Frontal cortex (tissue), 3 donors: ENCODE measurements at regions not wholly inside any gene's neighbourhood (a gene's known extent, or its start where the extent isn't known, plus 50 kb on each side); places are given as distances from the start of the nearest gene placed in this dataset.
"Not testable (repeated sequence)": the region's sequence is repeated elsewhere in the genome, so short reads cannot be mapped to it uniquely, and the experiment has no call there.

Source experiments
- DNase-seq, 2 donors: peaks; one replicate each; pipeline ENCODE4 v3.0.0; 2012; ENCODE audit warnings: low spot score in 2 of 2
- FAIRE-seq: peaks from 2 replicates; lab custom pipeline; 2012; peaks lifted over from hg19 to GRCh38; lab: Jason Lieb, UNC
- donor health status: control.
- donor health status: control.
- donor health status: control.

DNA sequence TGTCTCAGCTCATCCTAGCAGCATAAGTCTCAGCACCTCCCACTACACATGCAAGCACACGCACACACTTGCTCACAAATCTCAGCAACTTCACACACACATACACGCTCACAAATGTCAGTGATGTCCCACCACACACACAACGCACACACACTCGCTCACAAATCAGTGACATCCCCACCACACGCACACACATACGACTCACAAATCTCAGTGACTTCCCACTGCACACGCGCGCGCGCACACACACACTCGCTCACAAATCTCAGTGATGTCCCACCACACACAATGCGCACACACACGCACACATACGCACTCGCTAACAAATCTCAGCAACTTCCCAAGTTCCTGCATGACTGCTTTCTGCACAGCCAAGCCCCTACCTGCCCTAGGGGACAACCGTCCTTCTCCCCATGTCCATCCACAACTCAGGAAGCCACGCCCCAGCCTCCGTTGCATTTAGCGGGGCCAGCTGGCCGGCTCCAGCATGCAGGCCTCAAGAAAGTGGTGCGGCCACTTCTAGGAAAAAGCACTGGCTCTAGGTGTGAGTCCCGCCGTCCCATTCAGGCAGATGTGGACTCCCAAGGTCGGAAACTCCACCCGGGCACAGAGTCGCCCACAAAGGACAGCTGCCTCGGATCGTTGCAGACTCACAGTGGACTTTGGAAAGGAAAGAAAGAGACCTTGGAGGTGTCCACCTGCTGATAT lies 180.1 kb upstream of the SALL3 start:
- FAIRE-seq = no peak
- DNase-seq = no peak

DNA sequence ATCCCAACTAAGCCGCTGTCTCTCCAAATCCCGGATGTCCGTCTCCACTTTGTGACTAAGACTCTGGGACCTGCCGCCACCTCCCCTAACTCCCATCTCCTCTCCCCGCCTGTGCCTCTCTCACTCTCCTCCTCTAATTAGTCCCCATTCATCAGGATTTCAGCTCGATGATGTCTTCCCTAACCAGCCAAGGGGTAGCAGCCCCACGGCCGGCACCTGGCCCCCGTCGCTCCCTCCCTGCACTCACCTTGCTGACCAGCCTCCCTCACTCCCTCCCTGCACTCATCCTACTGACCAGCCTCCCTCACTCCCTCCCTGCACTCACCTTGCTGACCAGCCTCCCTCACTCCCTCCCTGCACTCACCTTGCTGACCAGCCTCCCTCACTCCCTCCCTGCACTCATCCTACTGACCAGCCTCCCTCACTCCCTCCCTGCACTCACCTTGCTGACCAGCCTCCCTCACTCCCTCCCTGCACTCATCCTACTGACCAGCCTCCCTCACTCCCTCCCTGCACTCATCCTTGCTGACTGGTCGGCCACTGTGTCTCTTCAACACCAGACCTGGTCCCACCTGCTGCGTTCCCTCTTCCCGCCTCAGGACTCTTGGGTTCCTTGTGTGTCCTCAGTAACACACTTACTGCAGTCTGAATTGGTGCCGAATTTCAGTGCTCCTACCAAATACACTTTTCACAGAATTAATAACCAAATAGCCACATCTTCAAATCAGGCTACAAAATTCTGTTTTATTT lies 179.3 kb upstream of the SALL3 start:
- DNase-seq, FAIRE-seq: not testable (repeated sequence)

DNA sequence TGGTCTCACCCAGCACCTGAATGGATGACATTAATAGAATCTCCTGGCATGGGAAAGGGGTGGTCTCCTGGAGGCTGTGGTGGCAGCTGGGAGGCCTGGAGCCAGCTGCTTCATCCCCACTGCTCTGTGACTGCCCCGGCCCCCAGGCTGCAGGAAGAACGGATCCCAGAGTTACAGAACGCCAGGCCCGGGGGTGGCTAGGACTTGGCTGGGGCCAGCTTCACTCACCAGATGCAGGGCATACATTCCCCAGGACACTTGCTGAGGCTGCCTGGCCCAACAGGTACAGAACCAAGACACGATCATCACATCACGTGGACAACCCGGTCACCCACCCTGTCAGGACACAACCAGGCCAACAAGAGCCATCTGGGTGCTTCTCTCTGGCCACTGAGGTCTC lies 178.6 kb upstream of the SALL3 start:
- no peak for FAIRE-seq
- no peak for DNase-seq

DNA sequence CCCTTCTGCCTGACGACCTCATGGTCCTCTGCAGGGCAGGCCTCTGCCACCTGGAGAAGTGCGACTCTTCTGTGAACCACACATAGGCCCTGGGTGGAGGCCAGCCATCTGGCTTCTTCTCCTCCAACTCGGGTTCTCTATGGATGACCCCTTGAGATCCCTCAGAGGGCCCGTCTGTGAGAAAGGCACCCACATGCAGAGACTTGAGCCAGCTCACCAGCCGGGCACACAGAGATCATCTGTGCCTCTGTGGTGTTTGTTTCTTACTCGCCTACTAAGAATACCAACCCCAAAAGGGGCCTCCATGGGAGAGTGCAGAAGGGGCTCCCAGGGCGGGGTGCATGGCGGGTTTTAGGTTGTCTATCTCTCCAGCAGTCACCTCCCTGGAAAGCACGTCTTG lies 176.5 kb upstream of the SALL3 start:
- FAIRE-seq (no peak), DNase-seq (no peak)

DNA sequence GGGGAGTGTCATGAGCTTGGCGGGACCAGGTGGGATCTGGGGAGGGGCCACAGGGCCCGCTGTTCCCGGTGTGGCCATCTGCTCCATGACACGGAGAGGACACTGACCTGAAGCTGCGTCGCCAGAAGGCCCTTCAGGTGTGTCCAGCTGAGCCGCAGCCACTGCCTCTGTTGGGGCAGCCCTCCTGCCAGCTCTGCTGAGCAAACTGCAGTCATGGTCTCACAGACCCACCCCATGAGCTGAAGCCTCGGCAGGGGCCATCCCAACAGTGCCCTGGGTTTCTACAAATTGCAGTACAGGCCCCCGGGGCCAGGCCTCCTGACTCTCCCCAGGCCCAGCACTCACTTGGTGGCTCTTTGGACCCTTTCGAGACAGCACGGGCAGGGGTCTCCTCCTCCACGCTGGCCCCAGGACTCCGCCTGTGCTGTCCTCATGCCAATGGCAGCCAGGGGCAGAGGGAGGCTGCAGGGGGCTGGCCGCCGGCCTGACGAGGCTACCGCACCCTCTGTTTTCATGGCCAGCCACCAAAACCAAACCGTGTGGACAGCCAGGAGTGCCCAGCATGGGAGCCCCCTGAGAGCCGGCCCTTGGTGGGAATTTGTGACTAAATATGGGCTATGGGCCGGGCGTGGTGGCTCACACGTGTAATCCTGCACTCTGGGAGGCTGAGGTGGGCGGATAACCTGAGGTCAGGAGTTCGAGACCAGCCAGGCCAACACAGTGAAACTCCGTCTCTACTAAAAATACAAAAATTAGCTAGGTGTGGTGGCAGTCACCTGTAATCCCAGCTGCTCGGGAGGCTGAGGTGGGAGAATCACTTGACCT lies 175.2 kb upstream of the SALL3 start:
- no peak for FAIRE-seq
- no peak for DNase-seq

DNA sequence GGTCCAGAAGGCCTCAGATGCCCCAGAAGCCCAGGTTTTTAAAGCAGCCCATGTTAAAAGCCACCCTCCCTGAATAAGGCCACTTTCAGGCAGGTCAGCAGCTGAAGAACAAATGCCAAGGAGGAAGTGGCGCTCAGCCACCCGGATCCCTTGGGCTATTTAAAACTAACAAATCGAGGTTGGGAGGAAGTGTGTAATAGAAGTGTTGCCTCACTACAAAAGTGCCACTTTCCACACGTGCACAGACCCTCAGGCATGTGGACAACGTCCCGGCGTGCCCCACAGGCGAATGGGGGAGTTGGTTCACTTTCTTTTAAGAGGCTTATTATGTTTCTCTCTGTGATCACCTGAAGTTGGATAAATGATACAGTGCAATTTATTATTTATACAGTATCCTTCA lies 173.8 kb upstream of the SALL3 start:
- DNase-seq (no peak), FAIRE-seq (no peak)

DNA sequence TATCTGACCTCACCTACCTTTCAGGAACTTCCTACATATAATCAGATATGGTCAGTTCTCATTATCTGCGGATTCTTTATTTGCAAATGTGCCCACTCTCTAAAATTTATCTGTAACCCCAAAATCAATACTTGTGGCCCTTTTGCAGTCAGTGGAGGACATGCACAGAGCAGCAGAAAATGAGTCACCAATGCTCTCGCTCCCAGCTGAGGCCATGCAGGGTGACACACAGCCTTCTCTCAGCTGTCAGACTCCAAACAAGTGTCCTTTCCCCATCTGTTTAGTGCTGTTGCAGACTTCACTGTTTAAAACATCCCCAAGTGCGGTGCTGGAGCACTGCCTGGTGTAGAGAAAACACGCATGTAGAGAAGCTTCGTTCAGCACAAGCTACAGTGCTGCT lies 171.9 kb upstream of the SALL3 start:
- FAIRE-seq (no peak), DNase-seq (no peak)

DNA sequence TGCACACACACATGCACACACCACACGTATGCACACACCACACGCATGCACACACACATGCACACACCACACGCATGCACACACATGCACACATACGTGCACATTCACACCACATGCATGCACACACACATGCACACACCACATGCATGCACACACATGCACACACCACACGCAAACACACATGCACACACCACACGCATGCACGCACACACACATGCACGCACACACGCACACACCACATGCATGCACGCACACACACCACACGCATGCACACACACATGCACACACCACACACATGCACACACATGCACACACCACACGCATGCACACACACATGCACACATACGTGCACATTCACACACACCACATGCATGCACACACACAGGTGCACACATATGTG lies 169.8 kb upstream of the SALL3 start:
- FAIRE-seq (no peak), DNase-seq (no peak)

DNA sequence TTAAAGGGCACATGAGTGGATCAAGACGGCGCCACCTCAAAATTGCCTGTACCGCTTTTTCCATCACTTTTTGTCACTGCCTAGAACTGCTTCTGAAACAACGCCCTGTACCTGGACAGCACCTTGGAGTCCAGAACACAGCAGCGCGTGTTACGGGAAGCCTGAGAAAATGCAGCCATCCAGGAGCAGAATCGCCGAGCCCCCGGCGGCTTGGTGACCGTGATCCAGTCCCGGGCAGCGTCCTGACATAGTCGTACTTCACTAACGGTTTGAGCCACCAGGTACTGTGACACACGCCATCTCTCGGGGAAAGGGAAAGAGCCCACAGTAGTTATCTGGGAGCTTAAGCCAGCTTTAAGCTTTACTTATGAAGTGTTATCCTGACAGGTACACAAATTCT lies 168.9 kb upstream of the SALL3 start:
- FAIRE-seq (no peak), DNase-seq (no peak)

DNA sequence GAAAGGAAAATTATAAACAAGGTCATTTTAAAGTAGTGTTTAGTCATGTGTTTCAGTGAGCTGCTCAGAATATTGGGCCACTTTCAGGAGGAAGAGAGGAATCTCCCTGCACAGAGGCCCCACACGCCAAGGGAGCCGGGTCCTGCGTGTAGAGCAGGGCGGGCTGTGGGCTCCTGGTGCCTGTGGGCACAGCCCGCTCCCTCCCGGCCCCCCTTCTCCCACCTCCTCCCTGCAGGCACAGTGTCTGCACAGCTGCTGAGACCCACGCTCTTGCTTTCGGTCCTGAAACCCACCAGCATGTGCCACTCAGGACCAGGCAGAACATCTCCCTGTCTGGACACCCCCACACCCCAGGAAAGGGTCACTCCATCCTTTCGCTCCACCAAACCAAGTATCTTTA lies 167.6 kb upstream of the SALL3 start:
- FAIRE-seq = no peak
- no peak for DNase-seq

DNA sequence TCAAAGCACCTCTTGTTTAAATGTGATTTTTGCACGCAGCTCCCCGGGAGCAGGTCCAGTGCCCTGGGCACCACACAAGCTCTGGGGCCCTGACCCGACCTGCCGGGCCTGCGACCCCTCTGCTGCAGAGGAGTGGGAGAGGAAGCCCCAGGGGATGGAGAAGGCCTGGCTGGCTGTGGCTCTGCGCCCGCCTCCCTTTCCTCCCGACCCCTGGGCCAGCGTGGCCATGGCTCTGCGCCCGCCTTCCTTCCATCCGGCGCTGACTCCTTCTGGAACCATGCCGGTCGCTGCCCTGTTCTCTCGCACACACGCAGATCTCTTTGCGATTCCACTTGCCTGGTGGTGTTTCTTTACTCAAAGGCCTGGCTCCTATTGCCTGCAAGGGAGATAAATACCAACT lies 166.5 kb upstream of the SALL3 start:
- no peak for FAIRE-seq

DNA sequence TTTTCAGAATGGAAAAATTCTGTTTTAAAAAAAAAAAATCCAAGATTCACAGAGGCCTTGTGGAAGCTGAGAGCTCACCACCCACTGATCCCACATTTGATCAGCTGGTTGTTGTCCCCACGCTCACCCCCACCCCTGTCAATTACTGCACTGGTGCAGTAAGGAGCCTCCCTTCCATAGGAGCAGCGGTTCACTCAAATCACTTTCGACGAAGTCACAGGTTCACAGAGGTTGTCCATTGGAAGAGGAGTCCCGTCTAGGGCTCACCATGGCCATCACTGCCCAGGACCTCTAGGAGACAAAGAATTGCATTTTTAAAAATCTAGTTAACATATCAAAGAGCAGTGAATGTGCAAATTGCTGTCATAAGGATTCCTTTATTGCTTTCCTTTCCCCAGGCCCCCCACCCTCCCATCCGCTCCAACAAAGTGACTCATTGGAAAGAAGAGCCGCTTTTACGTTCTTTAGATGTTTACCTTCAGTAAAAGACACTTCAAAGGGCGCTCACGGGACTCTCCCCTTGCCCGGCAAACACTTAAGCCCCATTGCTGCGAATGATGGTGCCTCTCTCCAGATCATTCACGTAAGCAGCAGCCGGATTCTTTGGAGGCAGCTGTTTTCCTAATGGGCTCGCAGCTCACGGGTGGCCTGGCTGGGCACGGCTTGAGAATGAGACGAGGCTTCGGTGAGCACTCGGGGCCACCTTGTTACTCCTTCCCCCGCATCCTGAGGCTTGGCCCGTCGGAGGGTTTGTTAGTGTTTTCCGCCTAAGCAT lies 165.5 kb upstream of the SALL3 start:
- FAIRE-seq = no peak

More for the DNA sequence above, 166.5 kb upstream of the SALL3 start:
- no peak for DNase-seq

DNA sequence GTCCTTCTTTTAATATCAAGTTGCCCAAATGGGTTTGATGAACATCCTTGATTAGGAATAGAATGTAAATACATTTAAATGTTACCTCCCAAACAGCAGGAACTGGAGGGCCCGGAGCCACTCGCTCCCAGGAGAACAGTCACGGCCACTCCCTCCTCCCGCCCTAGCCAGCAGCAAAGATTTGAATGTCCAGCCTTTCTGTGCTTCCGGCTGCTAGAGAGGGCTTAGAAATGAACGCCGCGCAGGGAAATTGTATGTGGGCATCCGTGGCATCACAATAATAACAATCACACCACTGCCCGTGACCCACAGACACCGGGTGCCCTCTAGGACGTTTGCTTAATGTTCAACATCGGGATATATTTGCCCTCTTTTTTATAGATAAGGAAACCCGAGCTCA lies 164.9 kb upstream of the SALL3 start:
- FAIRE-seq = no peak
- DNase-seq = no peak

More for the DNA sequence above, 165.5 kb upstream of the SALL3 start:
- no peak for DNase-seq

DNA sequence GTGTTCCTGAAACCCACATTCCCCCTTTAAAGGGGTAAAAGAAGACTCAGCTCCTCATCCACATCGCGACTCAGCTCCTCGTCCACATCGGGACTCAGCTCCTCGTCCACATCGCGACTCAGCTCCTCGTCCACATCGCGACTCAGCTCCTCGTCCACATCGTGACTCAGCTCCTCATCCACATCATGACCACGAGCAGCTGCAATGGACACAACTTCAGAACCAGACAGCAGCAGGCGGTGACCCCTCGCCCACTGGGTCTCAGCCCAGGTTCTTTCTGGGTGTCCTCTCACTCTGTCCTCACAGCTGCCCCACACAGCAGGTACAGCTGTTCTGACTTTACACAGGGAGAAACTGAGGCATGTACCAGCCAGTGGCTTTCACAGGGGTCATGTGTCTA lies 163.5 kb upstream of the SALL3 start:
- DNase-seq (no peak), FAIRE-seq (no peak)

DNA sequence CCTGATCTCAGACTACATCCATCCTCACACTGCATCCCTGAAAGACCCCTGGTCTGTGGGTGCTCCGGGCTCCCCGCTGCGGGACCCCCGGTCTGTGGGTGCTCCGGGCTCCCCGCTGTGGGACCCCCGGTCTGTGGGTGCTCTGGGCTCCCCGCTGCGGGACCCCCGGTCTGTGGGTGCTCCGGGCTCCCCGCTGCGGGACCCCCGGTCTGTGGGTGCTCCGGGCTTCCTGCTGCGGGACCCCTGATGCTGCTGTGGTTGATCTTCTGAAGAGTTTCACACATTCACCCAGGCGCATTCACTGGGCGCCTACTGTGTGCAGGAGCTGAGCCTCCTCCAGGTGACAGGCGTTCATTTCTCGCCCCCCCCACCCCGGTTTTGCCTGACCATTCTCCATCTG lies 162.7 kb upstream of the SALL3 start:
- no peak for FAIRE-seq

DNA sequence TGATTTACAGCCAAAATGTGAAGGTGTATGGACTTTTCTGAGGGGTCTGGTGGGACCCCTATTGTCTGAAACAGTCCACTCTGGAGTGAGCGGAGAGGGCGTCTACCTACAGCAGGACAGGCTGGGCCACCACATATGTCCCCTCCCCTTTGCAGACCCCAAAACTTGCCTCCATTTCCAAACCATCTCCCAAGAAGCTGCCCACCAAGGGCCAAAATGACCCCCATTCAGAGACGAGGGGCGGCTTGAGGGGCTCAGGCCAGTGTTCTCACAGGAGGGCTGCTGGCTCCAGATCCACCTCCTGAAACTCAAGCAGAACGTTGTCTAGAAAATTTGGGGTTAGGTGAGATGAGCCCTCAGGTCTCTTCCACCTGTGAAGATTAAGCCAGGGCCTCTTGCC lies 161.1 kb upstream of the SALL3 start:
- no peak for DNase-seq
- FAIRE-seq = no peak

More for the DNA sequence above, 162.7 kb upstream of the SALL3 start:
- no peak for DNase-seq

DNA sequence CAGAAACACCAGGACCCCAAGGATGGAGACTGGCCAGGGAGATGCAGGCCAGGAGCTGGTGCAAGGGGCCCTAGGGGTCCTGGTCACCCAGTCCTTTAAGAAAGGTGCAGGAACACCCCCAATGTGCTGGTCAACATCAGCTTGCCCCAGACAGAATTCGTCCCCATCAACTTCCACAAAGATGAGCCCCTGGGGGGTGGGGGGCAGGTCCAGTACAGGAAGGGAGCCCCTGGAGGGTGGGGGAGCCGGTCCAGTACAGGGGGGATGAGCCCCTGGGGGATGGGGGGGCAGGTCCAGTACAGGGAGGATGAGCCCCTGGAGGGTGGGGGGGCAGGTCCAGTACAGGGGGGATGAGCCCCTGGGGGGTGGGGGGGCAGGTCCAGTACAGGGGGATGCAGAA lies 160.7 kb upstream of the SALL3 start:
- FAIRE-seq (no peak), DNase-seq (no peak)

DNA sequence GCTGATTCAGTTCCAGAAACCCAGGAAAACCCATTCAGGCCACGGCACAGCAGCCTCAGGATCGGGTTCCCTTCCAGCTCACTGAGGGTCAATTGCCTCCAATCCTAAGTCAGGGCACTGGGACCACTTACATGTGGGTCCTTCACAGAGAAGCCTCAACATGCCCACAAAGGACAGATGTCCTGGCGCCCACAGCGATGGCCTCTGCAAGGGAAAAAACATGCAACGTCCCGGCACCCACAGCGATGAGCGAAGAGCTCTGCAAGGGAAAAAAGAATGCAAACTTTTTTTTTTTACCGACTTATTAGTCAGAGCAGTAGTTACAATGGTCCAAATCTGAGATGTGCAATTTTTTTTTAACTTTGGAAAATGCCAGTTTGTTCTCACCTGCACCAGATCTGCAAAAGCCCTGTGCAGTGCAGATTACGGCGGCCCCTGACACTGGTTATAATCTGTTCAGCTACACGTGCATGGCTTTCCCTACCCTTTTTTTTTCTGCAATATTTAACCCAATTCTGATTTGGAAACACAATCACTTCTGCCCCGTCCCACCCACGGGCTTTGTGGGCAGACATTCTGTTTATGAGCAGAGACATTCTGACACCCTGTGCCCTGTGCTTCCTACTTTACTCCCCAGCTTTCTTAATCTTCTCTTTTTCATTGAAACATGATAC lies 159.3 kb upstream of the SALL3 start:
- FAIRE-seq (no peak), DNase-seq (no peak)

DNA sequence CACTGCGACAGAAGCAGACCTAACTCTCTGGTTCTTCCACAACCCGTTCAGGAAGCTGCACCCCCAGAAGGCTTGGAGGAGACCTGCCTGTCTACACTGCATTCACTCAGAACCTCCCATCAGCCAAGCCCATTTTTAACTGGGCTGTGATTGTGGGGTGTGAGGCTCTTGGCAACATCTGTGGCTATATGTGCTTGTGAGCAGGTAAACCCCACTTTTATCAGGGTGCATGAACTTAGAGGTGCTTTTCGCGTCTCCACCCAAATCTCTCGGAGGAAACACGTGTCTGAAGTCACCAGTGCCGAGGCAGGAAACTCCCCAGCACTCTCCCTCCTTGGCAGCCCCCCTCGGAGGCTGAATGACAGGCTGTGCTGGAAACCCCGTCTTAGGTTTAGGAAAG lies 158.2 kb upstream of the SALL3 start:
- FAIRE-seq (no peak), DNase-seq (no peak)
